ENCODE measurements at regions not wholly inside any gene's neighbourhood (a gene's known extent, or its start where the extent isn't known, plus 50 kb on each side); places are given as distances from the start of the nearest gene placed in this dataset.

GRCh38 chr4:45241976-45242375 lies 515.6 kb upstream of the GNPDA2 start:
- TF ChIP-seq EZH2phosphoT487 (IDR thresholded peaks at IDR 0.05; ENCODE audit: insufficient read depth, low read depth) (no peak), EZH2 (IDR thresholded peaks at IDR 0.05; ENCODE audit: insufficient read depth, poor library complexity, severe bottlenecking) (no peak)
